ENCODE measurements at regions not wholly inside any gene's neighbourhood (a gene's known extent, or its start where the extent isn't known, plus 50 kb on each side); places are given as distances from the start of the nearest gene placed in this dataset.

GRCh38 chr13:73697166-73697565 lies 437.0 kb downstream of the KLF12 start:
- no peaks in the 10 kb centered on the region for H3K36me3 ChIP-seq (ENCODE audit: insufficient read depth)
- H3K4me1 ChIP-seq (ENCODE audit: low read depth, poor library complexity, severe bottlenecking) = peaks cover 14% of the 10 kb centered on the region
- no peak overlapping the region for H3K4me2 ChIP-seq
- no peak for TF ChIP-seq CTCF (conservative IDR thresholded peaks at IDR 0.05; ENCODE audit: low read depth, low read length)
- H3K4me3 ChIP-seq (IDR thresholded peaks at IDR 0.05; ENCODE audit: insufficient read depth, low read depth, low read length) = no peak overlapping the region
- no peak overlapping the region for H3K27ac ChIP-seq
- no peaks in the 10 kb centered on the region for H4K20me1 ChIP-seq (ENCODE audit: insufficient read depth)
- no peak overlapping the region for H2AFZ ChIP-seq (ENCODE audit: low read depth)
- no peaks in the 10 kb centered on the region for H3K79me2 ChIP-seq (ENCODE audit: insufficient read depth, low read depth)
- H3K9ac ChIP-seq = no peak overlapping the region
- H3K27me3 ChIP-seq (ENCODE audit: insufficient read depth, low read depth) = no peaks in the 10 kb centered on the region

GRCh38 chr13:73696713-73697112 lies 437.5 kb downstream of the KLF12 start:
- no peaks in the 10 kb centered on the region for H4K20me1 ChIP-seq (ENCODE audit: insufficient read depth)
- H3K4me1 ChIP-seq (ENCODE audit: low read depth, poor library complexity, severe bottlenecking) = peaks cover 9% of the 10 kb centered on the region
- no peak overlapping the region for H3K4me3 ChIP-seq (IDR thresholded peaks at IDR 0.05; ENCODE audit: insufficient read depth, low read depth, low read length)

GRCh38 chr13:73696271-73696670 lies 437.9 kb downstream of the KLF12 start:
- no peak for TF ChIP-seq CTCF (conservative IDR thresholded peaks at IDR 0.05; ENCODE audit: low read depth, low read length)
- no peak overlapping the region for H3K27ac ChIP-seq
- no peak overlapping the region for H3K9ac ChIP-seq
- H3K4me2 ChIP-seq = no peak overlapping the region
- no peaks in the 10 kb centered on the region for H4K20me1 ChIP-seq (ENCODE audit: insufficient read depth)
- H3K27me3 ChIP-seq (ENCODE audit: insufficient read depth, low read depth) = no peaks in the 10 kb centered on the region
- H3K79me2 ChIP-seq (ENCODE audit: insufficient read depth, low read depth) = no peaks in the 10 kb centered on the region
- H2AFZ ChIP-seq (ENCODE audit: low read depth) = no peak overlapping the region
- H3K4me1 ChIP-seq (ENCODE audit: low read depth, poor library complexity, severe bottlenecking) = peaks cover 6% of the 10 kb centered on the region
- no peak overlapping the region for H3K4me3 ChIP-seq (IDR thresholded peaks at IDR 0.05; ENCODE audit: insufficient read depth, low read depth, low read length)
- H3K36me3 ChIP-seq (ENCODE audit: insufficient read depth) = no peaks in the 10 kb centered on the region

More at GRCh38 chr13:73696713-73697112, 437.5 kb downstream of the KLF12 start:
- H2AFZ ChIP-seq (ENCODE audit: low read depth) = no peak overlapping the region
- no peaks in the 10 kb centered on the region for H3K79me2 ChIP-seq (ENCODE audit: insufficient read depth, low read depth)
- no peak overlapping the region for H3K27ac ChIP-seq
- no peak overlapping the region for H3K4me2 ChIP-seq
- no peaks in the 10 kb centered on the region for H3K36me3 ChIP-seq (ENCODE audit: insufficient read depth)
- no peaks in the 10 kb centered on the region for H3K27me3 ChIP-seq (ENCODE audit: insufficient read depth, low read depth)
- no peak for TF ChIP-seq CTCF (conservative IDR thresholded peaks at IDR 0.05; ENCODE audit: low read depth, low read length)
- no peak overlapping the region for H3K9ac ChIP-seq

- Histone ChIP-seq H3K27me3 (ENCODE audit: insufficient read depth, low read depth) (no peaks in the 10 kb centered on the region), H2AFZ (ENCODE audit: low read depth) (no peak overlapping the region), H4K20me1 (ENCODE audit: insufficient read depth) (no peaks in the 10 kb centered on the region), H3K36me3 (ENCODE audit: insufficient read depth) (no peaks in the 10 kb centered on the region), H3K4me1 (ENCODE audit: low read depth, poor library complexity, severe bottlenecking) (no peaks in the 10 kb centered on the region), H3K27ac (no peak overlapping the region), H3K4me2 (no peak overlapping the region), H3K4me3 (IDR thresholded peaks at IDR 0.05; ENCODE audit: insufficient read depth, low read depth, low read length) (no peak overlapping the region), H3K9ac (no peak overlapping the region), H3K79me2 (ENCODE audit: insufficient read depth, low read depth) (no peaks in the 10 kb centered on the region)
- TF ChIP-seq CTCF (conservative IDR thresholded peaks at IDR 0.05; ENCODE audit: low read depth, low read length) = no peak
Observed at GRCh38 chr13:73695325-73695724, 438.9 kb downstream of the KLF12 start.
